IPS-18a (cell line): ENCODE measurements at regions not wholly inside any gene's neighbourhood (a gene's known extent, or its start where the extent isn't known, plus 50 kb on each side); places are given as distances from the start of the nearest gene placed in this dataset.
"Not testable (repeated sequence)": the region's sequence is repeated elsewhere in the genome, so short reads cannot be mapped to it uniquely, and the experiment has no call there.

Source experiments
- H3K27ac ChIP-seq: one replicate; pipeline ENCODE4 v1.5.1; 2013; ENCODE audit warnings: low read length
- H3K27me3 ChIP-seq: one replicate; pipeline ENCODE4 v1.6.1; 2013; ENCODE audit warnings: mild to moderate bottlenecking, low read length; ENCODE audit not compliant: control insufficient read depth, insufficient read depth
- H3K36me3 ChIP-seq: one replicate; pipeline ENCODE4 v1.6.1; 2013; ENCODE audit warnings: low read depth, low read length; ENCODE audit not compliant: control insufficient read depth
- H3K4me1 ChIP-seq: one replicate; pipeline ENCODE4 v1.6.1; 2013; ENCODE audit warnings: low read depth, low read length; ENCODE audit not compliant: control insufficient read depth
- H3K4me3 ChIP-seq: one replicate; pipeline ENCODE4 v1.5.1; 2013; ENCODE audit warnings: low read length
- H3K9ac ChIP-seq: one replicate; pipeline ENCODE4 v1.6.1; 2013; ENCODE audit warnings: mild to moderate bottlenecking, low read length, moderate library complexity
- H3K9me3 ChIP-seq: one replicate; pipeline ENCODE4 v1.6.1; 2013; ENCODE audit warnings: low read depth, low read length; ENCODE audit not compliant: control insufficient read depth

- H3K27me3 ChIP-seq = no peaks in the 10 kb centered on the region
- no peaks in the 10 kb centered on the region for H3K4me1 ChIP-seq
- H3K4me3 ChIP-seq = no peak overlapping the region
- H3K9me3 ChIP-seq = peaks cover 6% of the 10 kb centered on the region
- H3K27ac ChIP-seq = no peak overlapping the region
- no peak overlapping the region for H3K9ac ChIP-seq
- H3K36me3 ChIP-seq = no peaks in the 10 kb centered on the region
These were observed 287.3 kb upstream of the SMIM21 start for GRCh38 chr18:75714766-75715165.

DNA sequence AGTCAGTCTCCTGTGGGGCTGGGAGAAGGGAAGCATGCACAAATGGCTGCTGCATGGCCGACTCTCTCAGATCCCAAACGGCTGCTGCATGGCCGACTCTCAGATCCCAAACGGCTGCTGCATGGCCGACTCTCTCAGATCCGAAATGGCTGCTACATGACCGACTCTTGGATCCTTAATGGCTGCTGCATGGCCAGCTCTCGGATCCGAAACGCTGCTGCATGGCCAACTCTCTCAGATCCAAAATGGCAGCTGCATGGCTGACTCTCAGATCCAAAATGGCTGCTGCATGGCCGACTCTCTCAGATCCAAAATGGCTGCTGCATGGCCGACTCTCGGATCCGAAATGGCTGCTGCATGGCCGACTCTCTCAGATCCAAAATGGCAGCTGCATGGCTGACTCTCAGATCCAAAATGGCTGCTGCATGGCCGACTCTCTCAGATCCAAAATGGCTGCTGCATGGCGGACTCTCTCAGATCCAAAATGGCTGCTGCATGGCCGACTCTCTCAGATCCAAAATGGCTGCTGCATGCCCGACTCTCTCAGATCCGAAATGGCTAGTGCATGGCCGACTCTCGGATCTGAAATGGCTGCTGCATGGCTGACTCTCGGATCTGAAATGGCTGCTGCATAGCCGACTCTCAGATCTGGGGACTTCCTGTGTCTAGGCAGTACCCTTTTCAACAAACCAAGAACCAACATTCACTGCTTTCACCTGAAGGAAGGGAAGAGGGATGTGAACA is 284.8 kb upstream of the SMIM21 start:
- not testable (repeated sequence) for H3K9ac ChIP-seq, H3K27ac ChIP-seq, H3K4me3 ChIP-seq, H3K9me3 ChIP-seq, H3K4me1 ChIP-seq, H3K36me3 ChIP-seq, H3K27me3 ChIP-seq

DNA sequence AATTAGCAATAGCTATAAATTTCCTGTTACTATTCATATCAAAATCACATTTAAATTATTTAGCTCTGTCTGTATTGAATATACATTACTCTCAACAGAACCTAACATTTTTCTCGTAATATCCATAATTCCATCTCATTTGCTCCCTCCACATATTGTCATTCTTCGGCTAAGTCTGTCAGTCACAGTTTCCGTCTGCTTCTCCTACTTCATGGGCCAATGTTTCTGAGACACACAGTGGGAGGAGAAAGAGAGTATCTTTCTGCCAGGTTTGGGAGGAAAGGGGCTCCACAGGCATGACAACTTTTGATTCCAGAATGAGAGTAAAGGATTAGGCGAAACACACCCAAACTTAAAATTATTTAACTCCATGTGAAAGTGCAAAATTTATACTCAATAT is 273.1 kb upstream of the SMIM21 start:
- Histone ChIP-seq H3K9ac (no peak overlapping the region), H3K36me3 (no peaks in the 10 kb centered on the region), H3K4me3 (no peak overlapping the region), H3K27me3 (no peaks in the 10 kb centered on the region), H3K4me1 (no peaks in the 10 kb centered on the region), H3K27ac (no peak overlapping the region), H3K9me3 (peaks cover 10% of the 10 kb centered on the region)

DNA sequence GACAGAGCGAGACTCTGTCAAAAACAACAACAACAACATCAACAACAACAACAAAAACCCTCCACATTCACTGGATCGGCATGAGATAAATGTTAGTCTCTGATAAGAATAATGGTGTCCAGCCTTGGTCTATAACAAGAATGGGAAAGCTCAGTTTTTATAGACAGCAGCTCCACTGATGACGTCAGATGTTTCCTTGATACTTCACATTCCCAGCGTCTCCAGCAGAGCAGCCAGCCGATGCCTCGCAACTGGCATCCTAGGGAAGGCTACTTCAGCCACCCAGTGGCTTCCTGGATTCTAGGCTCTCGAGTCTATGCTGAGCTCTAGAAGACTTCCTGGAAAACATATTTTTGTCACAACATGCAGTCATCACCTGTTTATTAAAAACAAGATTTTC is 271.4 kb upstream of the SMIM21 start:
- H3K9me3 ChIP-seq = peaks cover 10% of the 10 kb centered on the region
- no peaks in the 10 kb centered on the region for H3K27me3 ChIP-seq
- no peak overlapping the region for H3K4me3 ChIP-seq
- H3K36me3 ChIP-seq = no peaks in the 10 kb centered on the region
- H3K9ac ChIP-seq = no peak overlapping the region
- H3K27ac ChIP-seq = no peak overlapping the region
- H3K4me1 ChIP-seq = no peaks in the 10 kb centered on the region

DNA sequence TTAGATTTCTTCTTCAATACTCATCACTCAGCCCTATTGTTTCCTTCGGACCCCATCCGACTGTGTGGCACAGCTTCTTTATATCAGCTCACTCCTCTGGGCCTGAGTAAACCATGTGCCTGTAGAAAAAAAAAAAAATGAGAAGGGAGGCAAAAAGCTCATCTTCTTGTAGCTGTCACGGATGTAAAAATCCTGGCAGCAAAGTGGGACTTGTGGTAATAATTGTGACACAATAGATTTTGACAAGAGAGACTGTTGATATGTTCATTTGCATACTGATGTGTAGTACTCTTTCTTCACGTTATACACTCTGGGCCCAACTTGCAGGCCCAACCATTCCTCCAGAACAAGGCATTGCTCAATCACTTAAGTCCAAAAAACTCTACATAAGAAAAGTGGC is 270.0 kb upstream of the SMIM21 start:
- Histone ChIP-seq H3K9me3 (peaks cover 2% of the 10 kb centered on the region), H3K9ac (no peak overlapping the region), H3K36me3 (no peaks in the 10 kb centered on the region)

DNA sequence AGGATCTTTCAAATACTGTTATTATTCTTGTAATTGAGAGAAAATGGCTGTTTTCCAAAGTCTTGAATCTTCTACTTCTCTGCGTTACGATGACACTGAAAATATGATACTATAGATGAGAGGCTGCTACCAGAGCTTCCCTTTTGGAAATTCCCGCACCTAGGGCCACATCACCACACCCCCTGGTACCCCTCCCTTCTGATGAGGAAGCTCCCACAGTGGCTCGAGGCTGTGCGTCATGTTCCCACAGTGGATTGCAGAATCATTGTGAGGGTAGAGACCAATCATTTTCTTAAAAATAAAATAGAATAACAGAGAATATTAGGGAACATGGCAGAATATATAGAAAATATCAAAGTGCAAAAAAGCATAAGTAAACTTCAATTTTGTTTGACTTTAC is 268.9 kb upstream of the SMIM21 start:
- H3K27me3 ChIP-seq = no peaks in the 10 kb centered on the region
- no peaks in the 10 kb centered on the region for H3K9me3 ChIP-seq
- no peaks in the 10 kb centered on the region for H3K36me3 ChIP-seq
- no peak overlapping the region for H3K9ac ChIP-seq
- no peak overlapping the region for H3K4me3 ChIP-seq
- no peaks in the 10 kb centered on the region for H3K4me1 ChIP-seq
- H3K27ac ChIP-seq = no peak overlapping the region

More for the DNA sequence above, 270.0 kb upstream of the SMIM21 start:
- no peaks in the 10 kb centered on the region for H3K27me3 ChIP-seq
- H3K4me3 ChIP-seq = no peak overlapping the region
- H3K27ac ChIP-seq = no peak overlapping the region
- H3K4me1 ChIP-seq = no peaks in the 10 kb centered on the region

DNA sequence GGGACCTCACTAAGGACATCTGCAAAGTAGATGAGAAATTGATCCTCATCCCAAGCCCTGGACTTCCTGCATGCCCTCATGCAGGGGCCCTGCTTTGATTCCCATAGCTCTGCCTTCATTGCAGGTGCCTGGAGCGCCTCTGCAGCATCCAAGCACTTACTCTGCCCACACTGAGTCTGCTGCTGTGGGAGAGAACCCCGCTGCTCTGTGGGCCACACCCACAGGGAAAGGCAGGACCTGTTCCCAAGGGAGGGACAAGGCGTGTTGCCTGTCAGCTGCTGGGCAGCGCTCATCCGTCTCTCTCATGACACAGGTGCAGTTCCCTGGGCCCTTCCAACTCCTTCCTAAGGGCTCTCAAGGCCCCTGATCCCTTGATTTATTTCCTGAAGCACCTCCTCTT is 266.8 kb upstream of the SMIM21 start:
- Histone ChIP-seq H3K4me1 (no peaks in the 10 kb centered on the region), H3K9ac (no peak overlapping the region), H3K27me3 (no peaks in the 10 kb centered on the region), H3K9me3 (no peaks in the 10 kb centered on the region), H3K27ac (no peak overlapping the region), H3K4me3 (no peak overlapping the region), H3K36me3 (no peaks in the 10 kb centered on the region)

DNA sequence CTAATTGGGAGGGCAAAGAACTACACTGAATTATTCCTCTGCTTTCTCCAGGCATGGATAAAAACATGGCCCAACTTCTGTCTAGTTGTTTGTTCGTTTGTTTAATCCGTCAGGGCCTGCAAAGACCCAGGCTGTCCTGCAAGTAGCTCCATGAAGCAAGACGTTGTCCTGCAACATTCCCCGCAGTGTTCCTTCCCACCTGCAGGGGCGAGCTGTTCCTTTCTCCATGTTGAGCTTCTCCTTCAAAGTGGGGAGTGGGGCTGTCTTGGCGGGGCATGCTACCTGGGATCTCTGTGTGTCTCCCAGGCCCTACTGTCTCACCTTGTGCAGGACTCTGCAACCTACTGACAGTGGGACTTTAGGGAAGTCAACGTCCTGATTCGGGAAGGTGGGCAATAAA is 264.0 kb upstream of the SMIM21 start:
- H3K9me3 ChIP-seq = no peaks in the 10 kb centered on the region
- H3K27me3 ChIP-seq = no peaks in the 10 kb centered on the region
- H3K4me1 ChIP-seq = no peaks in the 10 kb centered on the region
- H3K27ac ChIP-seq = no peak overlapping the region
- H3K36me3 ChIP-seq = no peaks in the 10 kb centered on the region
- no peak overlapping the region for H3K4me3 ChIP-seq
- H3K9ac ChIP-seq = no peak overlapping the region

DNA sequence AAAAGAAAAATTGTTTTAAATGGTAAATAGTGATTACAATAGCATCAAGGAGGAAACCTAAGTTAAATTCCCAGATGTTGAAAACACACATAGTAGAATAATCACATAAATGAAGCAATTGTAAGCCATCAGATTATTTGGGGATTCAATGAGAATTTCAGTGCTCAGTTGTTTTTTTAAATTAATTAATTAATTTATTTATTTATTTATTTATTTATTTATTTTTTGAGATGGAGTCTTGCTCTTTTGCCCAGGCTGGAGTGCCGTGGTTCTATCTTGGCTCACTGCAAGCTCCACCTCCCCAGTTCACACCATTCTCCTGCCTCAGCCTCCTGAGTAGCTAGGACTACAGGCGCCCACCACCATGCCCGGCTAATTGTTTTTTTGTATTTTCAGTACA is 262.8 kb upstream of the SMIM21 start:
- not testable (repeated sequence) for H3K4me1 ChIP-seq, H3K4me3 ChIP-seq, H3K9me3 ChIP-seq, H3K27me3 ChIP-seq, H3K9ac ChIP-seq, H3K36me3 ChIP-seq, H3K27ac ChIP-seq

GRCh38 chr18:75687626-75688025 is 260.1 kb upstream of the SMIM21 start:
- Histone ChIP-seq H3K27me3 (no peaks in the 10 kb centered on the region), H3K9me3 (no peaks in the 10 kb centered on the region), H3K4me1 (no peaks in the 10 kb centered on the region), H3K4me3 (no peak overlapping the region), H3K36me3 (no peaks in the 10 kb centered on the region), H3K9ac (no peak overlapping the region), H3K27ac (no peak overlapping the region)

- Histone ChIP-seq H3K27me3 (no peaks in the 10 kb centered on the region), H3K9me3 (no peaks in the 10 kb centered on the region), H3K27ac (no peak overlapping the region), H3K4me1 (no peaks in the 10 kb centered on the region), H3K36me3 (no peaks in the 10 kb centered on the region), H3K9ac (no peak overlapping the region), H3K4me3 (no peak overlapping the region)
These were observed 255.9 kb upstream of the SMIM21 start for GRCh38 chr18:75683426-75683825.

DNA sequence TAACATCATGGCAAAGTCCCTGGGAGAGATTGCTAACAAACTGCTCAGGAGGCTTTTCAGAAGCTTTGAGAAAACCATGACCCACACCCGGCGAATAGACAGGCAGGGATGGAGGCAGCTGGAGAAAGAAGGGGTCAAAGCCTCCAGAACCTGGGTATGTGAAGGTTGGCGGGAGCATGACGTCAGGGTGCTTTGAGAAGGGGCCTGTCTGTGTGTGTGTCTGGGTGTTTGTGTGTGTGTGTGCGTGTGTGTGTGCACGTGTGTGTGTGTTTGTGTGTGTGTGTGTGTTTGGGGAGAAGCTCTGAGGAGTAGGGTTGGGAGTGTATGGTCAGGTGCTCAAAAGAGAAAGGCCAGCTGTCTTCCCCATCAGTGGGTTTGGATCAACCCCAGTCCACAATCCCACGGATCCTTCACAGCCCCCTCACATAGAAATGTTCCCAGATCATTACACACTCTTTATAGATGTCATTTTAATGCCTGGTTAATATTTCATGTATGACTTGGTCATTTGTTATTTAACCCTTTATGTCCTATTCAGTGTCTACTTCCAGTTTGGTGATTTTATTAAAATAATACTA is 254.1 kb upstream of the SMIM21 start:
- H3K27ac ChIP-seq = no peak overlapping the region
- H3K36me3 ChIP-seq = no peaks in the 10 kb centered on the region
- H3K4me3 ChIP-seq = no peak overlapping the region
- no peaks in the 10 kb centered on the region for H3K9me3 ChIP-seq
- H3K27me3 ChIP-seq = no peaks in the 10 kb centered on the region
- no peak overlapping the region for H3K9ac ChIP-seq
- no peaks in the 10 kb centered on the region for H3K4me1 ChIP-seq
